GM12872 (cell line): ENCODE measurements at regions not wholly inside any gene's neighbourhood (a gene's known extent, or its start where the extent isn't known, plus 50 kb on each side); places are given as distances from the start of the nearest gene placed in this dataset.

Experiments
- CTCF ChIP-seq: IDR thresholded peaks from 3 replicates; pipeline ENCODE4 v1.5.1; 2011; ENCODE audit warnings: low read depth, mild to moderate bottlenecking, low read length, moderate library complexity; ENCODE audit not compliant: insufficient read depth

GRCh38 chr9:89680547-89681467 lies 76.0 kb downstream of the GADD45G start:
- TF ChIP-seq CTCF = no peak

GRCh38 chr9:89683626-89684025 lies 78.8 kb downstream of the GADD45G start:
- no peak for TF ChIP-seq CTCF

- TF ChIP-seq CTCF = no peak
Observed at GRCh38 chr9:89684218-89684617, 79.4 kb downstream of the GADD45G start.

GRCh38 chr9:89684912-89685636 lies 80.3 kb downstream of the GADD45G start:
- no peak for TF ChIP-seq CTCF

GRCh38 chr9:89685698-89686097 lies 80.9 kb downstream of the GADD45G start:
- no peak for TF ChIP-seq CTCF

- TF ChIP-seq CTCF = no peak
Observed at GRCh38 chr9:89686126-89686525, 81.3 kb downstream of the GADD45G start.

- no peak for TF ChIP-seq CTCF
Observed at GRCh38 chr9:89686621-89687020, 81.8 kb downstream of the GADD45G start.
